Posterior cingulate gyrus (tissue), 11 donors: ENCODE measurements at regions not wholly inside any gene's neighbourhood (a gene's known extent, or its start where the extent isn't known, plus 50 kb on each side); places are given as distances from the start of the nearest gene placed in this dataset.
"Not testable (repeated sequence)": the region's sequence is repeated elsewhere in the genome, so short reads cannot be mapped to it uniquely, and the experiment has no call there.

Experiments
- DNase-seq, 10 donors: peaks; one replicate each; pipeline versions ENCODE4 v3.0.0 to v3.0.0-alpha.2; 2020 to 2021; ENCODE audit warnings: mixed read lengths in 3 of 10
- intact Hi-C: fragments of 100-400 bp; cut with DNase I; formaldehyde crosslinking; loops from one replicate; pipeline ENCODE4 v1.15.1; 2023

DNA sequence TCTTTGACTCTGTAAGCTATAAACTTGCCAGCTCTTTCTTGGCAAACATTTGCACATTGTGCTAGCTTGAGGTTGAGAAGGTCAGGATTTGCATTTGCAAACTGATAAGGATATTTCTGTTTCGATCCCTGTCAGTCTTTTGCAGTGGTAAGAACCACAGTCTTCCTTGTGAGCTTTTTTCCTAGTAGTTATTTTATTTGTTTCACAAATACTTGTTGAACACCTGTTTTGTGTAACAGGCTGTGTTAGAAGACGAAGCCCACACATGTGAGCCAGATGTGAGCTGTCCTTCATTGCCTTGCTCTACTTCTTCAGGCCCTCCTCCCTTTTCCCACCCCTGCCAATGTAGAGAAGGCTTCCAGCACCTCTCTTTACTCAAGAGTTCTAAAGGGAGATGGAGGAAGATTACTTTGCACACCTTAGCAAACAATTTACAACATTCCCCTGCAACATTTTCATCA, 327.0 kb upstream of the KLF4 start:
- DNase-seq, result no peak
- intact Hi-C loops, result no loop called here

DNA sequence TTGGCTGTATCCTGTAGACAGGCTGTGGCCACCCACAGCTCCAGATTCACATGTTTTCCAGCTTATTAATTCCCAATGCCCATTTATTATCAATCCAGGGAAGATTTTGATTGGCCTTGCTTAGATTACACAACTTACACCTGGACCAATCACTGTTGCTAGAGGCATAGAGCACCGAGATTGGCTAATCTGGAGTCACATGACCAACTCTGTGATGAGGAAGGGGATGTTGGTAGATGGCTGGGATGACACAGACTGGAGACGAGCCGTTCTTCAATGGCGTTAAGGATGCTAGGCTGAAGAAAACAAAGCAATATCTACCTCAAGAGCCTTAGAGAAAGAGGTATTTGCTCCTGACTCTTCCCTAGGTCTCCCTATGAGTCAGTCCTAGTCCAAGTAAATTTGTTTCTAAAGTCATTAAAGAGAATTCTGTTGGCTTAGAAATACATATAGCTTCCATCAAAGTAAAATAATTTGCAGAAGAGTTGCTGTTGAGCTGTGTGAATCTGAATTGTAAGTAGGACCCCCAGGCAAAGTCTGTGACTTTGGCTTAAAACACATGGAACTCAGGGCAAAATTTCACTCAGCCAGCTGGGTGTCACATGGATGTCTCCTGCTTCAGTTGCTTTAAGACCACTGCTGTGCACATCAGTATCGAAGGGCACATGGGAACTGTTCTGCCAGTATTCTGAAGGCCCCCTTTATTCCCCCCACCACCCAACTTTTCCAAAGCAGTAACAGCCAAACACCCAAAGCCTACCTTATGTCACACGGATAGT, 326.4 kb upstream of the KLF4 start:
- no peak for DNase-seq

GRCh38 chr9:107813287-107813686, 323.7 kb upstream of the KLF4 start:
- intact Hi-C loops, result no loop called here
- DNase-seq, result no peak

More for the DNA sequence above, 326.4 kb upstream of the KLF4 start:
- intact Hi-C loops, result no loop called here

DNA sequence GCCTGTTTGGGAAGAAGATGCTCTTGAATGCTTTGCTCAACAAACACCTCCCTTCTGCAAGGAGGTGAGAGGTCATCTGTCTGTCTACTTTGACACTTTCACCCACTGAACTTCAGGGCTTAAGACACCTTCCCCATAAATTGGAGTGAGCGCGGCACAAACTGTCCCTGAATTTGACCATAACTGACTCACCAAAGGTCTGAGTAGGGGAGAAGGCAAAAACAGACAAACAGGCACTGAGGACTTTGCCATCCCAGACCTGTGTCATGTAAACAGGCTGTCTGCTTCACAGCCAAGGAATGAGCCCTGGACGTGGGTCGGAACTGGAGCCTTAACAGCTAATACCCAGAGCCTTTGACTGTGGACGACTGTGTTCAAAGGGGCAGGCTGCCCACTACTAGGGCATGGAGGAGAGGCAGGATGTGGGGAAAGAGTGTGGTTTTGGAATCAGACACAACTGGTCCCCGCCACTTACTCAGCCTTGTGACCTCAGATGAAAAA, 320.9 kb upstream of the KLF4 start:
- DNase-seq, result no peak
- intact Hi-C loops, result no loop called here

DNA sequence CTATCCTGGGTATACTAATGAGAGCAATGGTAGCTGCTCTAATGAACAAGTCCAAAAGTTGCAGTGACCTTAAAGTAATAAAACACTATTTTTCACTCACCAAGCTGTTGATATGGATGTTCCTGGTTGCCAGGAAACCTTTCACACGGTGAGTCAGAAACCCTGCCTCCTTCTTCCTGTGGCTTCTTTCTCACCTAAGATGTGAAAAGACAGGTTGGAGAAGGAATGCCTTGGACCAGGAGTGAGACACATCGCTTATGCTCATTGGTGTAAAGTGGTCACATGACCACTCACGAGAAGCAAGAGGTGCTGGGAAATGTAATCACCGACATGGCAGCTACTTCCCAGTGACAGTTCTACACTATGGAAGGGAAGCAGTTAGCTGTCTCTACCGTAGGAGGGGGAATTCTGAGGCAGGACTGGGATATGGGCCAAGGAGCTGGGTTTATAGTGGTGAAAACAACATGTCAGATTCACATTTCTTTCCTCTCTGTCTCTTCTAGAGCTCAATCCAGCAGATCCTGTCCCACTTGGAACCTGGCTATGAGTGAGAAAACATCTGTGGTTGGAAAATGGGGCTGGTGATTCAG, 320.4 kb upstream of the KLF4 start:
- intact Hi-C loops, result no loop called here
- no peak for DNase-seq

- intact Hi-C loops, result no loop called here
- DNase-seq, result no peak
Measured at GRCh38 chr9:107807183-107807582, 317.6 kb upstream of the KLF4 start.

DNA sequence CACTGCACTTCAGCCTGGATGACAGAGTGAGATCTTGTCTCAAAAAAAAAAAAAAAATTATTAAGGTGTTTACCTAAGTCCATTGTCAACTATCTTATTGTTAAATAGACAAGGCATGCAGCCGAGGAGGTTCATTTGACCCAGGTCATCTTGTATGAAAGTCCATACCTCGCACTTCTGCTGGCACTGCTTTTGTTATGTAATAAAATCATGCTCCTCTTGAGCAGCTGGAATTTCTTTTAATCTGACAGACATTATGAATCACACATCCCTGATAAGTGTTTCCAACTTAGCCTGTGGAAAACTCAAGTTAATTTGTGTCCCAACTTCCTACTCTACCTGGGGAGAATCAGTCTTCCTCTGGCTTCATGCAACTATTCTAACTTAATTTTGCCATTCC, 315.6 kb upstream of the KLF4 start:
- no peak for DNase-seq
- intact Hi-C loops, result no loop called here

DNA sequence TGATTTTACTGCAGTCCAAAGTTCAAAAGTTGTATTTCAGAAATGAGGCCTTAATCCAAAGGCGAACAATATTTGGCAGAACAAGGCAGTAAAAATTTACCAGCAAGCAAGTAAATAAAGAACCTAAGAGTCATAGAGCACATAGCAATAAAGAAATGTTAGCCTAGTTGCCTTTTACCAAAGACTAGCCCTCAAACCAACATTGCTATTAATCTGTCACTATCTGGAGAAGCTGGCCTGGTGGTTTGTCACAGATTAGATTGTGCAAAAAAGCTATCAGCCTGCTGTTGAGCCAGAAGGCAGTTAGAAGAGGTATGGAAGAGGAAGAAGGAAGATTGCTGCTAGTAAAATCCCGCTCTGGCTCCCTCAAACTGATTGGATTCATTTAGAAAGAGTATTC, 304.7 kb upstream of the KLF4 start:
- intact Hi-C loops, result no loop called here
- no peak for DNase-seq

- intact Hi-C loops, result no loop called here
Measured at GRCh38 chr9:107793541-107793940, 304.0 kb upstream of the KLF4 start.

DNA sequence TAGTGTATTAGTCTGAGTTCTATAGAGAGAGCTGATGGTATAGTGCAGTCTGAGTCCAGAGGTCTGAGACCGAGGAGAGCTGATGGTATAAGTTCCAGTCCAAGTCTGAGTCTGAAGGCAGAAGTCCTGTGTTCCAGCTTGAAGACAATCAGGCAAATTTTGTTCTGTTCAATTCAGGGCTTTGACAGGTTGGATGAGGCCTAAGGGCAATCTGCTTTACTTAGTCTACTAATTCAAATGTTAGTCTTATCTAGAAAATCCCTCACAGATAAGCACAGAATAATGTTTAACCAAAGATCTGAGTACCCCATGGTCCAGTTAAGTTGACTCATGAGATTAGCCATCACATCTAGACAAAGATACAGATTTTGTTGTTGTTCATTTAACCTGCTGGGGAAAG, 303.0 kb upstream of the KLF4 start:
- DNase-seq, result no peak
- intact Hi-C loops, result no loop called here

More at GRCh38 chr9:107793541-107793940, 304.0 kb upstream of the KLF4 start:
- DNase-seq, result no peak

GRCh38 chr9:107792006-107792405, 302.4 kb upstream of the KLF4 start:
- DNase-seq, result no peak
- intact Hi-C loops, result no loop called here

DNA sequence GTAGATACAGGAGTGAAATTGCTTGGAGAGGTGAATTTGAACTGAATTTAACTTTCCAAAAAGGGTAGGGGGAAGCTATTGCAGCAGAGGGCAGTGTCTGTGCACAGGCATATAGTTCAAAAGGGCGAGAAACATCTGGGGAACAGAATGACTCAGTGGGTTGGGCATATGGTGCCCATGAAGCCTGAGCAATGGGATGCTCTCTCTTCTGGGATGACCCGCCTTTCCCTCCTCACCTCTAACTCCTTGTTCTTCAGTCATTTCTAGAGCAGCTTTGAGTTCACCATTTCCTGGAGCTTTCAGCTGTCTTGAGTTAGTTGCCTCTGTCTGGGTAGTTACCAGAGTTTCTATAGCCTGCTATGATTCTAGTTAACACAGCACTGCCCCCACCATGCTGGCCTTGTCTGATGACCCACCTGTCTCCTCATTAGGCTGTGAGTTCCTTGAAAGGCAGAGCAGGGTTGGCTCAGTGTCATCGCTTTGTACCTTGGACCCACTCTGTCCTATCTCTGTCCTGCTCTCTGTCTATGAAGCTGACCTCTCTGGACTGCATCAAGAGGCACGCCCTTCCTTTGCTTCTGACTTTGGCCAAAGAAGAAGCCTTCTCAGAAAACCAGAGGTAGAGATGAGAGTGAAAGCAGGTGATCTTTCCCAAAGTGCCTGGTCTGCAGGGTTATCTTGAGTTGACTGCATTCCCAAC, 299.6 kb upstream of the KLF4 start:
- intact Hi-C loops, result no loop called here
- no peak for DNase-seq

- DNase-seq, result no peak
- intact Hi-C loops, result no loop called here
Measured at GRCh38 chr9:107786561-107786960, 297.0 kb upstream of the KLF4 start.

- intact Hi-C loops, result no loop called here
- peak in 2 of 10 donors; percentile 33 to 60 for DNase-seq
Measured at GRCh38 chr9:107784235-107784958, 294.8 kb upstream of the KLF4 start.

- intact Hi-C loops, result no loop called here
- DNase-seq, result no peak
Measured at GRCh38 chr9:107782789-107783188, 293.2 kb upstream of the KLF4 start.

- no peak for DNase-seq
- intact Hi-C loops, result no loop called here
Measured at GRCh38 chr9:107782381-107782780, 292.8 kb upstream of the KLF4 start.

GRCh38 chr9:107780960-107781359, 291.4 kb upstream of the KLF4 start:
- no peak for DNase-seq
- intact Hi-C loops, result no loop called here

DNA sequence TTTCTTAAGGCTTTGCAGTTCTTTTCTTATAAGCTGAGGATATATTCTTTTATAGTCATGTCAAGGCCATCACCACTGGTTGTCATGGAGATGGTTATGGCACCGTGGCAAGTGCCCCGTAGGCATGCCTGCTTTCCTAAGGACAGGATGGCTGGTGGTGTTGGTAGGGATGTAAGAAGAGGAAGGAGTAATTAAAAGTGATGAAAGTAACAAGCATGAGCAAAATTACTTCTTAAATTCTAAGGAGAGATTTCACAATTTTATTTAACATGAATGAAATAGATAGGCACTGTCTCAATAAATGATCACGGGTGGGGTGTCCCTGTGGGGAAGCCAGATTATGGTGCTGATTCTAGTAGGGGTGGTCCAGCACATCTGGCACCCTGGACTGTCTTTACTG, 290.2 kb upstream of the KLF4 start:
- intact Hi-C loops, result no loop called here
- DNase-seq, result no peak

GRCh38 chr9:107778661-107779060, 289.1 kb upstream of the KLF4 start:
- intact Hi-C loops, result no loop called here

GRCh38 chr9:107774099-107774498, 284.5 kb upstream of the KLF4 start:
- intact Hi-C loops, DNase-seq: not testable (repeated sequence)

More at GRCh38 chr9:107778661-107779060, 289.1 kb upstream of the KLF4 start:
- DNase-seq, result no peak

GRCh38 chr9:107772988-107773387, 283.4 kb upstream of the KLF4 start:
- DNase-seq, result no peak
- intact Hi-C loops, result no loop called here
